OCI-LY7 (cell line): ENCODE measurements at regions not wholly inside any gene's neighbourhood (a gene's known extent, or its start where the extent isn't known, plus 50 kb on each side); places are given as distances from the start of the nearest gene placed in this dataset.

ENCODE experiments used
- CTCF ChIP-seq: fragments of 200-600 bp; sonication (generic); conservative IDR thresholded peaks from 2 replicates; pipeline ENCODE4 v1.5.1; 2014; ENCODE audit warnings: mild to moderate bottlenecking, antibody characterized with exemption, low read length, moderate library complexity, mixed read lengths
- EZH2phosphoT487 ChIP-seq: fragments of 200-600 bp; sonication (generic); IDR thresholded peaks from 2 replicates; pipeline ENCODE4 v1.6.1; 2018; ENCODE audit warnings: low read depth, borderline replicate concordance, mild to moderate bottlenecking, mixed run types, antibody characterized with exemption, low read length, moderate library complexity, mixed read lengths

DNA sequence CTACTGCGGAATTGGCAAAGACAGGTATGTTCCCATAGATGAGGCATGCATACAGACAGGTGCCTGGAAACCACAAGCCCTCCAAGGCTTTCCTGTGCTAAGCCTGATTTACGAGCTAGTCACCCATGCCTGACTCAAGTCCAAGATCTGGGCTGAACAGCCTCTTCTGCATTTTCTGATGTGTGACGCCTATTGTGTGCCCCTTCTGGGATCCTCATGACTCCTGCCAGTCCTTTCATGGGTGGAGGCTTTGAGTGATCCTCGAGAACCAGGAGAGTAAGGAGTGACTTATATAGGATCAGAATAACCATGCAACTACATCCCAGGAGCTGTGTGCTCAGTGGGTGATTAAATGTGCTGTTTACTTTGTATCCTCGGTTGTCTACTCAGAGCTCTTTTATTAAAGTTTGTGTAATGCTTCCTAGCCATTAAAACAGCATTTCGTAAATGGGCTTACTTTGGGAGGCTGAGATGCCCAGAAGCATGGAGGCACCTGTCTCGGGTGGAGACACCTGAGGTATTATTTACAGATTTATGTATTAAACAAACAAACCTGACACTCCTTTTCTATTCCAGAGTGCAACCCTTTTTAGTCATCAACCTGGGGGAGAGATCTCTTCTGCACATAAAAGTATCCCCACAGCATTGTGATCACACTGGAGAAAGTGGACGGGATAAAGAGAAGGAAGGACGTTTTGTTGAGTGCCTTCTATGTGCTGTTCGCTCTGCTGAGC lies 373.0 kb upstream of the DYNLRB2 start:
- TF ChIP-seq CTCF (no peak), EZH2phosphoT487 (no peak)
